Upper lobe of right lung (tissue), 1 donor: ENCODE measurements at regions not wholly inside any gene's neighbourhood (a gene's known extent, or its start where the extent isn't known, plus 50 kb on each side); places are given as distances from the start of the nearest gene placed in this dataset.

Source experiments
- ATAC-seq: fragments of 200-7000 bp; cut with Tn5 transposase; one replicate; pipeline ENCODE4 v1.9.1; 2020; ENCODE audit warnings: mild to moderate bottlenecking, moderate library complexity
- DNase-seq: peaks from one replicate; pipeline ENCODE4 v3.0.0-alpha.2; 2020
- H3K27ac ChIP-seq: fragments of 200-600 bp; one replicate; pipeline ENCODE4 v1.8.0; 2022
- H3K27me3 ChIP-seq: fragments of 200-600 bp; one replicate; pipeline ENCODE4 v1.8.0; 2022; ENCODE audit warnings: mild to moderate bottlenecking
- H3K36me3 ChIP-seq: fragments of 200-600 bp; one replicate; pipeline ENCODE4 v1.8.0; 2022
- H3K4me1 ChIP-seq: fragments of 200-600 bp; one replicate; pipeline ENCODE4 v1.8.0; 2022
- H3K4me3 ChIP-seq: fragments of 200-600 bp; one replicate; pipeline ENCODE4 v1.8.0; 2022; ENCODE audit warnings: mild to moderate bottlenecking
- H3K9me3 ChIP-seq: fragments of 200-600 bp; one replicate; pipeline ENCODE4 v1.8.0; 2022
- intact Hi-C: fragments of 100-400 bp; cut with DNase I; formaldehyde crosslinking; loops from one replicate; pipeline ENCODE4 v1.11.0; 2022
- TF ChIP-seq, protein P1 (sequence below): fragments of 200-600 bp; IDR thresholded peaks from one replicate; pipeline ENCODE4 v1.8.0; 2022; ENCODE audit warnings: antibody characterized with exemption
- donor health status: DM: no; HTN: yes; CAD: no; lungs with severe emphysema.

DNA sequence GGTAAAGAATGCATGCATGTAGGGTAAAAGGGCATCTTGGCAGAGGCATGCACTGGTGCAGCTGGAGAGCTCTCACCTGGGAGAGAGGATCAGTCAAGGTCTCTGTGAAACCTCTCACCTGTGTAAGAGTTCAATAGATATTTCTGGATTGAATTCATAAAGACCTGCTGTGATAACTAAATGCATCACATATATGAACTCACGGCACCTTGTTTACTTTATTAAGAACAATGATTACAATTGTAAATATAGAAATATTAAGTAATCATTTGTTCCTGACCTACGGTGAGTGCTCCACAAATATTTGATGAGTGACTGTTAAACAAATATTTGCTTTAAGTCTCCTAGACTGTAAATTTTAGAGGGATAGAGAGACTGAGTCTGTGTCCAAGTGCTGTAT, 85.9 kb upstream of the PAQR3 start:
- DNase-seq (no peak), ATAC-seq (peak; percentile 45)
- Histone ChIP-seq H3K36me3 (no peaks in the 10 kb centered on the region), H3K4me1 (no peaks in the 10 kb centered on the region), H3K27me3 (no peaks in the 10 kb centered on the region), H3K9me3 (no peaks in the 10 kb centered on the region), H3K4me3 (no peak overlapping the region), H3K27ac (no peak overlapping the region)
- TF ChIP-seq, protein P1, sequence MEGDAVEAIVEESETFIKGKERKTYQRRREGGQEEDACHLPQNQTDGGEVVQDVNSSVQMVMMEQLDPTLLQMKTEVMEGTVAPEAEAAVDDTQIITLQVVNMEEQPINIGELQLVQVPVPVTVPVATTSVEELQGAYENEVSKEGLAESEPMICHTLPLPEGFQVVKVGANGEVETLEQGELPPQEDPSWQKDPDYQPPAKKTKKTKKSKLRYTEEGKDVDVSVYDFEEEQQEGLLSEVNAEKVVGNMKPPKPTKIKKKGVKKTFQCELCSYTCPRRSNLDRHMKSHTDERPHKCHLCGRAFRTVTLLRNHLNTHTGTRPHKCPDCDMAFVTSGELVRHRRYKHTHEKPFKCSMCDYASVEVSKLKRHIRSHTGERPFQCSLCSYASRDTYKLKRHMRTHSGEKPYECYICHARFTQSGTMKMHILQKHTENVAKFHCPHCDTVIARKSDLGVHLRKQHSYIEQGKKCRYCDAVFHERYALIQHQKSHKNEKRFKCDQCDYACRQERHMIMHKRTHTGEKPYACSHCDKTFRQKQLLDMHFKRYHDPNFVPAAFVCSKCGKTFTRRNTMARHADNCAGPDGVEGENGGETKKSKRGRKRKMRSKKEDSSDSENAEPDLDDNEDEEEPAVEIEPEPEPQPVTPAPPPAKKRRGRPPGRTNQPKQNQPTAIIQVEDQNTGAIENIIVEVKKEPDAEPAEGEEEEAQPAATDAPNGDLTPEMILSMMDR, result no peak
- intact Hi-C loops, result no loop called here

DNA sequence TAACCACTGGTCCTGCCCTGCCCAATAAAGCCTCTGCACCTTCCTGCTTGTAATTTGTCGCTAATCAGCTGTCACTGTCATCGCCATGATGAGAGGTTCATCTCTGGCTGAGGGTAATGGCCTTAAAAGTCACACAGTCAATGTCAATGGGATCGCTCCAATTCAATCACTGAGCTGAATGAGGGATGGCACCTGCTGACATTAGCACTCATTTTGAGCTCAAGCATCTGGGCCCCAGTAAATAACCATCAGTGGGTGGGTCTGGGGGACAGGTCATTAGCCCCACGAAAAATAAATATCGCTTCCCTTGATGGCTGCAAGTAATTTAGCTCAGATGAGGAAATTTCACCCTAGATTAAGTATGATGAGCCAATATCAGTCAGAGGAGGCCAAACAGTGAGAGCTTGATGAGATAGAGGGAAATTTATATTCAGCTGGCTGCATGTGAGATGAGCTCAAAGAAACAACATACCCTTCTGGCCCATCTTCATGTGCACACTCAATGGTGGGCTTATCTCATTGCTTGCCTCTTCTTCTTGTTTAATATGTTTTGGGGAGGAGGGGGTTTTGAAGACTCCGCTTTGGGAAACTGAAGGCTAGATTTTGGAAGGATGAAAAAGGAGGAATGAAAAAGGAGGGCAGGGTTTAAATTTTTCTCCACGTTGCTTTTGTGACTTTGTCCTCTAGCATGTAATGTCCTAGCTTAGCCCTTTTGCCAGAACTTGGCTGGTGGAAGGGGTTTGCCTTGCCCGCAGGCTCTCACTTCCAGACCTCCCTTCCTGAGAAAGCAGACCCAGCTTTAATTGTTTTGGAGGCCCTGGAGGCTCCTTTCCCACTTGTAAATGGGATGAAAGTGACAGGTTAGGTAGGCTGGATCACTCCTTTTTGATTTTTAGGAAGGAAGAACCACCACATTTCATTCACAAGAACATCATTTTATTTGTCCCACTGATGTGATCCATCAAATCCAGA, 84.8 kb upstream of the PAQR3 start:
- Histone ChIP-seq H3K27me3 (no peaks in the 10 kb centered on the region), H3K4me3 (no peak overlapping the region), H3K4me1 (no peaks in the 10 kb centered on the region), H3K27ac (no peak overlapping the region), H3K36me3 (no peaks in the 10 kb centered on the region), H3K9me3 (no peaks in the 10 kb centered on the region)
- intact Hi-C loops, result no loop called here
- ATAC-seq (no peak), DNase-seq (no peak)
- TF ChIP-seq, protein P1, result no peak

DNA sequence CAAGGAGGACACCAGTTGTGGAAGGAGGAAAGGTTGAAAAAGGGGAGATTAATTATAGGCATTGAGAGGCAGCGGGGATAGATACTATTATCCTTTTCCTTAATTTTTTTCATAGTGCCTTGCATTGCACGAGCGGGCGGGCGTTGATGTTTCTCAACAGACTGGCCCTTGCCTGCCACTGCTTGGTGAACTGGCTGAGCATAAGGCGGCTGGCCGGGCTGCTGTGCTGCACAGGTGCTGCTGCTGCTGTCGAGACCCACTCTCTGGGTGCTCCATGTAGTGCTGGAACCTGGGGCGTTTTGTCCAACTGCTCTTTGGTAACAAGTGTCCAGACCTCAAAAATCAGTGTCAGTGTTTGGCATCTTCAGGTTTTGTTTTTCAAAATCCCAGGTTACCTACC, 83.3 kb upstream of the PAQR3 start:
- no peaks in the 10 kb centered on the region for H3K27me3 ChIP-seq
- intact Hi-C loops, result no loop called here
- TF ChIP-seq, protein P1, result no peak
- no peaks in the 10 kb centered on the region for H3K9me3 ChIP-seq
- ATAC-seq (no peak), DNase-seq (peak; percentile 61)
- H3K4me1 ChIP-seq, result no peaks in the 10 kb centered on the region
- no peak overlapping the region for H3K27ac ChIP-seq
- H3K36me3 ChIP-seq, result no peaks in the 10 kb centered on the region
- H3K4me3 ChIP-seq, result no peak overlapping the region

DNA sequence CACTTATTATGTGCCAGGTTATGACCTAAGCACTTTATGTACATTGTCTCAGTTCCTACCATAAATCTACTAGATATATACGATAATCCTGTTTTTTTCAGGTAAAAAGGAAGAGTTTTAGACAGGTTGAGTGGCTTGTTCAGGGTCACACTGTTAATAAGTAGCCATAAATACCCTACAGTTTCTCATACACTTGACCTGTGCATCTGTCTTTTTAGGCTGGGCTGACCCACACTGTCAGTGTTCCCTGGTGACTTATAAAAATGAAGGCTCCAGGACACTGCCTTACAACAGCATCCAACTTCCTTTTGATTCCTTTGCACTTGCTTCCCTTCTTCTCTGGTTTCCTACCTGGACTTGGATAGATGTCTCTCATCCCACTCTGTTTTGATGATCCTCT, 78.2 kb upstream of the PAQR3 start:
- no peaks in the 10 kb centered on the region for H3K4me1 ChIP-seq
- no peak for ATAC-seq
- intact Hi-C loops, result no loop called here

DNA sequence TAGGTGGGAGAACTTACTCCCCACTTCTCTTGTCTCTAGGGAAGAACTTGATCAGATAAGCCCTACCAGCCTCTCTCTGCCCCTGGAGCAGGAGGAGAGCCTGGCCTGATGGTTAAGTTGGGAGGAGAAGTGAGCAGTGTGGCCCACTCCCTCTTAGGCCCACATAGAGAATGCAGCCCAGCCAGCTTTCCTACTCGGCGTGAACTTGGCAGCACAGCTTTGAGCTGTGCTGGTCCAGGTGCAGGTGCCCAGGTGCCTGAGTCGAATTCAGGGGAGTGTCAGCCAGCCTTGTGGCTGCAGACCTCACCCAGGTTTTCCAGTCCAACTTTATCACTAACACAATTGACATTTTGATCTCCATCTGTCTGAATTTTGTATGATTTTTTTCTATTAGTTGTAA, 77.6 kb upstream of the PAQR3 start:
- DNase-seq, result no peak
- ATAC-seq, result peak; percentile 21
- H3K4me1 ChIP-seq, result no peaks in the 10 kb centered on the region
- no peak overlapping the region for H3K27ac ChIP-seq
- intact Hi-C loops, result no loop called here
- no peaks in the 10 kb centered on the region for H3K36me3 ChIP-seq
- no peak overlapping the region for H3K4me3 ChIP-seq
- TF ChIP-seq, protein P1, result no peak
- no peaks in the 10 kb centered on the region for H3K9me3 ChIP-seq
- no peaks in the 10 kb centered on the region for H3K27me3 ChIP-seq

More for the DNA sequence above, 78.2 kb upstream of the PAQR3 start:
- Histone ChIP-seq H3K27ac (no peak overlapping the region), H3K27me3 (no peaks in the 10 kb centered on the region), H3K9me3 (no peaks in the 10 kb centered on the region), H3K36me3 (no peaks in the 10 kb centered on the region), H3K4me3 (no peak overlapping the region)
- TF ChIP-seq, protein P1, result no peak
- DNase-seq, result no peak
